GM18517 (cell line): ENCODE measurements at regions not wholly inside any gene's neighbourhood (a gene's known extent, or its start where the extent isn't known, plus 50 kb on each side); places are given as distances from the start of the nearest gene placed in this dataset.

Source experiments
- ATAC-seq: cut with Tn5 transposase; IDR thresholded peaks from one replicate; pipeline ENCODE4 v1.9.1; 2021; ENCODE audit warnings: mild to moderate bottlenecking, moderate library complexity; ENCODE audit not compliant: unreplicated experiment

DNA sequence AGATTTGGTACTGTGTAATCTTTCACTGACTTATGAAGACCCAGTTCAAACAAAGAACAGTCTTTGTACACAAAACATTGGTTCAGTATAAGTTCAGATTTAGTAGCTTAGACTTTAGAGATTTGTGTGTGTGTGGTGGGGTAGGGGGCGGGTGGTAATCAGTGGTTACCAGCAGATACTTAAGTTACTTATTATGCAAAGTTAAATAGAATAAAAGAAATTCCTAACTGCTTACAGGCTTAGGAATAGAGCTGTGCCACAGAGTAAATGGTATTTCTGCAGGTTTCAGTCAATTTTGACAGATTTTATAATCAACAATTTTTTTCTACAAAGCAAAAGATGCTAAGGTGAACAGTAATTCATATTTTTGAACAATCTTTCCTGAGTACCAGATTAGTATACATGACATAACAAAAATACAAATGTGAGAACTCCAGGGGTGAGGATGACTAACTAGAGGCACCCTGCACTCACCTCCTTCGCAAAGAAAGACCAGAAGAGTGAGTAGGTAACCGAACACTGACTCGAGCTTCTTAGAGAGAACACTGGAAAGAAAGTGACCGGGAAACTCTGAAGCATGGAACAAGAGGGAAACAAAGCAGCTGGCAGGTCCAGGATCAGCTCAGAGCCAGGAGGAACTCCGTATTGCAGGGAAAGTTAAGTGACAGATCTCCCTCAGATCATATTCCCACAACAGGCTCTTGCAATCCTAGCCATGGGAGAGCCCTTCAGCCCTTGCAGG lies 560.6 kb downstream of the COL12A1 start:
- ATAC-seq: no peak

DNA sequence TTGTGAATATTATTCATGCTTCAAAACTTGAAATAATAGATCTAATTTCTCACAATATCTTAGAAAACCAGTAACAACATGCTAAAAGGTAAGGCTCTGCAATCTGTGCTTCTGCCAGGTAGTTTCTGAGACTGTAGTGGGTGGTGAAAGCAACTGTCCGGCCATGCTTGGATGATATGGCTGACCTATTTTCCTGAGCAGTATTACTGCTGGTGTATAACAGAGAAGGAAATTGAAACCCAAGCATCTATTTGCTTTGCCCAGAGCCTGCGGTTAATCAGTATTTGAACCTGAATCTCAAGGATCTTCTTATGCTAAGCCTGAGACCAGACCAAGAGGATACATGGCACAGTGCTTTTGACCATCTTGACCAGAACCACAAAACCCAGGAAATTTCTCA lies 563.8 kb downstream of the COL12A1 start:
- ATAC-seq: no peak

DNA sequence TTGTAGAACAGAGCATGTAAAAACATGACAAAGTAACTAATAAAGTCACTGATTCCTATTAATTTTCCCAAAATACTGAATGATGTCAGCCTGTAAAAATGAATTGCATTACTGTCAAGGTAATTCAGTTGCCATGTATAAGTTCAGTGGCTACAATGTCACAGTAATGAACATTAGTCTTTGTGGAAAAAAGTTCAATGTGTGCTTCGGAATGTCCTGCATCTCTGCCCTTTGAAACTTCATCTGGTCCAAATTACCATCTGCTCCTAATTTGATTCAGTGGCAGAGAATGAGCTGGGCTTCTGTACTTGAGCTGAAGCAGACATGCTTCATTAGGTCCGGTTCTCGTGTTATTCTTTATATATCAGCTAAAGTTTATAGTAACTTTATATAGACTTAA lies 567.4 kb downstream of the COL12A1 start:
- ATAC-seq: no peak

DNA sequence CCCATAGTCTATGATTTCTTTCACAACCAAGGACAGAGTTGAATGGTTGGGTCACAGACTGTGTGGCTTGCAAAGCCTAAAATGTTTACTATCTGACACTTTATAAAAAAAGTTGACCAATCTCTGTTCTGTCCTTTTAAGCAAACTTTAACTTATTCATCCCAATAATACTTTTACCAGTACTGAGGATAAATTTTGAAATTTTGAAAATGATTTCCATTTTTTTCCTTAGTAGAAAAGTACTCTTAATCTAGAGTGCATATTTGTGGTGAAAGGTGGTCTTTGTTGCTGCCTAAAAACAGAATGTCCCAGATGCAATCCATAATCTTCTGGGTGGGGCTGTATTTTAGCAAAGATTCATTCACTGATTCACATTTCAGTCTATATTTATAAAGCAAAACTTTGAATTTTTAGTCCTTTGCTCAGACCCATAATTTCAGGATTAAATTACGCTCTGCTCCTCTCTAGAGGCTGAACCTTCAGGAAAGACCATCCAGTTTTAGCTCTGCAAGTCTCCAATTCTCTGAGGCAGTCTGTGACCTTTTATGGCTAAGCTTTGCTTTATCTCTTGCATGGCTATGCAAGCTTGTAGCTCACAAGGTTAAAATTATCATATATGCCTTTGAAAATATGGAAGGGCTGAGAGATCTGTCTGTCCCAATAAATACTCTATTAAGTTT lies 573.5 kb downstream of the COL12A1 start:
- ATAC-seq: no peak

DNA sequence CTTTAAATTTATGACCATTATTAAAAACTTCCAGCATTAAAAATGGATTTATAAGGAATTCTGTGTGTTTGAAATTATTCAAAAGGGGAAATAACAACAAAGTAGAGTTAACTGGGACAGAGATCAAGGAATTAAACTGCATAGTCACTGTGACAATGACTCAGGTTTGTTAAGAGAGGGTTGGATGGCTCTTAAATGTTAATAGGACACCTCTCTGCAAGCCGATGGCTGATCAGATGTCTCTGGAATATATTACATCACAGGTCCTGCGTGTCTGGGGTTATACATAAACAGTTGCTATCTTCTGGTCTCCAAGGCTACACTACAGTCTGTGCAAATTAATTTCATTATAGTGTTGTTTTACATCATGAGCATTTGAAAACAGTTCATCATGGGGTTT lies 574.3 kb downstream of the COL12A1 start:
- no peak for ATAC-seq

DNA sequence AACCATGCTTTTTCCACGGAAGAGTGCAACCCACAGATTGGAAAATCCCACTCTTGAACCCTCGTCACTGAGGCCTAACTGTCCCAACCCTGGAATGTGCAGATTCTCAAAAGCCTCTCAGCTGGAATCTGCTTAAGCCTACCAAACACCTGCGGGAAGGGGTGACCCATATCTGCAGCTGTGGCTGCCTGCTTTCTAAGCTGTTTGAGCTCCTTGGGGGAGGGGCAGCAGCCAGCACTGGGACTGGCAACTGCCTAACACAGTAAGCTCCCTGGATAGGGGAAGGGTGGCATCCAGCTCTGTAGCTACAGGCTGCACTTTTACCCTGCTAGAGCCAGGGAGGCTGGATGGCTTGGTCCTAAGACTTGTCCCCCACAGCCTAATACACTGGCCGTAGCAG lies 579.6 kb downstream of the COL12A1 start:
- ATAC-seq: no peak

DNA sequence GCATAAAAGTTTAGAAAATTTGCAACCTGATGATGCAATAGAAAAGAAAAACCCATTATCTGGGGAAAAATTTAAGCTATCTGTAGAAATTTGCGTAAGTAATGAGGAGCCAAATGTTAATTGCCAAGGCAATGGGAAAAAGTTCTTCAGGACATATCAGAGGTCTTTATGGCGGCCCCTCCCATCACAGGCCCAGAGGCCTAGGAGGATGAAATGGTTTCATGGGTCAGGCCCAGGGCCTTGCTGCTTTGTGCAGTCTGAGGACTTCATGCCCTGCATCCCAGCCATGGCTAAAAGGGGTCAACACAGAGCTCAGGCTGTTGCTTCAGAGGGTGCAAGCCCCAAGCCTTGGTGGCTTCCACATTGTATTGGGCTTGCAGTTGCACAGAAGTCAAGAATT lies 582.8 kb downstream of the COL12A1 start:
- ATAC-seq: no peak

DNA sequence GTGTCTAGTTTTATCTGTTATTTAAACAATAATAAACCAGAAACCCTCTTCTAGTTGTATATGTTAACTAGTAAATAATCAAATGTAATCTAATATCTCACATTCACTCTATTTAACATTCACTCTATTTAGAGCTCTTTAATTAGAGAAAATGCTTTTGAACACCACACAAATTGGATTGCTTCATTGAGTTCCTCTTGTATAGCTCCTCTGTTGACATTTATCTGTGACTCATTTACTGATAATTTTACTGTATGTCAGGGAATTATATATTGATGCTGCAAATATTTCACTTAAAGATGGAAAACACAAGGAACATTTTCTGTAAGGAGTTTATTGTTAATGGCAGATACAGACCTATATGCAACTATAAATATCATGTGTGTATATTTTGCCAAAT lies 594.6 kb downstream of the COL12A1 start:
- no peak for ATAC-seq

DNA sequence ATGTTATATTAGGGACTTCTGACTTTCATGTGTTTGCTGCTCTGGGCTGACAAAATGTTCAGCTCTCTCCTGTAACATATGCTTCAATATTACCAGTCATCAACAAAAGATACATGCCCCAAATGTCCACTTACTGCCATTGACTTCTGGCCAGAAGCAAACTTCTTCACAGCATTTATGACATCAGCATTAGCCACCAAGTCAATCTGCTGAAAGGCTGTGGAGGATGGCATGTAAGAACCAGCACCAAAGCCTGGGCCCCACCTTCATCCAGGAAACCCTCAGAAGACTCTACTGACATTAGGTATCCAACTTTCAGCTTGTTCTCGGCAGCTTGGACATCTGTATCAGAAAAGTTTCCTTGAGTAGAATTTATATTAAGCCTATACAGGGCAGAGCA lies 595.5 kb downstream of the COL12A1 start:
- ATAC-seq: no peak

DNA sequence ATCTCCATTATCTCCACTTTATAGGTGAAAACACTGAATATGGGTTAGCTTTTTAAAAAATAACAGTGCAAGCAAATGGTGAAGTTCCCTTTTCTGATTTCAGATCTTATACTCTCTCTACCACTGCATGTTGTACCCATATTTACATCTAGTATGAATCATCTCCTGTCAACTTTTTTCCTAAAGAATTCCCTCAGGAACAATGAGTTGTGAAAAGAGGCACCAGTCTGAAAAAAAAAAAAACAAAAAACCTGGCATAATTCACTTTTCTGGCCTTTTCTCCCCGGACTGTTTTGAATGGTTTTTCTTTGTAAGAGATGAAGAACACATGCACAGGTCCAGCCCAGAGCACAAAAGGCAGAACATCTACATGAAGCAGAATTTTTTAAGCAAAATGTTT lies 596.0 kb downstream of the COL12A1 start:
- ATAC-seq: no peak

DNA sequence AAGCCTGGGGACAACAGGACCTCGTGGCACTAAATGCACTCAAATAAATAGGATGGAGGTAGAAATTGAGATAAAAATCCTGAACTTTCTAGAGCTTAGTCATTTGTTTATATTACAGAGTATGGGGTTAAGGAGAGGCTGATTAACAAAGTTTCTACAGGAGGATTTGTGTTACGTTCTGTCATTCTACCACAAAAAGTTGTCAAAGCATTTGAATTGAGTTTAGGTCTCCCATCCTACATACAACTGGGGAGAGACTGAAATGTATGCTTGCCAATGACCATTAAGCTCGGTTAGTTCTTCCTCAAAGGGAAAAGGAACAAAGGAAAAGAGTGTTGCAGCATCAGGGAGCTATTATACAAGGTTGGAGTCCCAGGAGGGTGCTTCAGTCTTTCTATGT lies 597.9 kb downstream of the COL12A1 start:
- no peak for ATAC-seq

DNA sequence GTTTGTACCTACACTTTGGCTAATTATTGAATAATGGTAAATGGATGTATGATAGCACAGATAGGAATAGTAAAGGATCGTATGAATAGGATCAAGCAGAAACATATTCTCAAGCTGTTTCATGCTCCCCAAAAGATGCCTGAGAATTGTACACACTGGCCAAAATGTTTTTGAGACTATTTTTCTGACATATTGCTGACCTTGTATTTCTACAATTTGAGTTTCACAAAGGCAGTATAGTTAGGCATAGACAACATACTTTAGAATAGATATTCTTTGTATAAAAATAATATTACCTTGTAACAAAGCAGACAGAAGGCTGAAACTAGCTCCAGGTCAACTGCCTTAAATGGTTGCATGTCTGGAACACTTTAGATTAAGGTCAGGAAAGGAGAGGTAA lies 598.4 kb downstream of the COL12A1 start:
- no peak for ATAC-seq

DNA sequence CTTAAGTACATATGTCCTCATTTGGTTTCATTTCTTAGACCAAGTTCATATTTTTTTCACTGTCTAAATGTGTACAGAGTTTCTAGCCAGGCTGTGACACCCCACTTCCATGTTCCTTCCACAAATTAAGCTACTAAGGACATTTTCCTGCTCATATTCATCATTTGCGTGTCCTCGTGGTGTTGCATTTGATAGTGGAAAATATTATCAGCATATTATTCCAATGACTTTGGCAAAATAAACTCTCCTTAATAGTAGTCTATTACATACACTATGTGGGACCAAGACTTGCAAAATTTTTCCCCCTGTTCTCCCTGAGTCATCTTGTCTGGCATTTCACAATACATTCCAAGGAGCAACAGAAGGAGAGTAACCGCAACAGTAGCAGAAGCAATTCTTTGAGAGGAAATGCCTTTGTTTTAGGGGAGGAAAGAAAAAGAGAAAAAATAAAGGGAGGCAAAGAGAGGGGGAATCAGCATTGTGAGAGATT lies 599.2 kb downstream of the COL12A1 start:
- ATAC-seq: no peak

DNA sequence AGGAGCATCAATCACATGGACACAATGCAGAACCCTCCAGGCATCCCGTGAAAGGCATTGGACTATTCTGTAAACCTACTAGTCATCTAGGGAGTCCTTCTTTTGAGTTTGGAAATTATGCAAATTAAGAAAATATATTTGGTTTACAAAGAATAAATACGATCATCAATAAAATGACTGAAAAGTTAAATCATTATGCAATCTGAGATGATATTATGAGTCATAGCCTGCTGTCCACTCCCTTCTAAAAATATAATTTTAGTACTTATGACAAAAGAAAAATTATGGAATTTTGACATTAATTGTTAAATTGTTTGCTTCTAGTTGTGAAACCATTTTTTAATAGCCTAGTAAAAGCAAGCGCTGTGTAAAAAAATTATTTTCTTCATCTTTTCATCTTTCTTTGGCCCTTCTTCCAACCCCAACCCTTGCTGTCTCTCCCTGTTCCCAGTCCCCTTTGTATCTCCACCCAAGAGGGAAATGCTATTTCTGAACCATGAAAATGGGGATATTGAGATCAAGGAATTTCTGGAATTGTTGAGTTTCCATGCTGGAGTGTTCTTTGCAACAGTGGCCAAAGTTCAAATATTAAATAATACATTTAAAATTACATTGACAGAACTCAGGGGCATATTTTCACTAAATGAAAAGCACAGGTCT lies 599.8 kb downstream of the COL12A1 start:
- no peak for ATAC-seq

DNA sequence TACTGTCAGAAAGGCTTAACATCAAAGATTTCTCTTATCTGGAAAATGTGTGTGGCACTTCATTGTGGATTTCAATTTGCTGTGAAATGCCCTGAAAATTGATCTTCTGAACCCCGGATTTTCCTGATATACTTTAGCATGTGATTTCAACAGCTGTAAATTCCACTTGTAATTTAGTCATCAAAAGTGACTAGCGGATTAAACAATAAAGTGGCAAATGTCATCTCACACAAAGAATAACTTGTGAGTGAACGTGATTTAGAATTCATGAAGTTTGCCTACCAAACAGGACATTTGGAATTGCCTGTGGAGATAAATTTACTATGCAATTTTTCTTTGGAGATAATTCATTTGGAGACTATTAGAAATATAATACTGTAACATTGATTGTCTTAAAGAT lies 601.6 kb downstream of the COL12A1 start:
- no peak for ATAC-seq

DNA sequence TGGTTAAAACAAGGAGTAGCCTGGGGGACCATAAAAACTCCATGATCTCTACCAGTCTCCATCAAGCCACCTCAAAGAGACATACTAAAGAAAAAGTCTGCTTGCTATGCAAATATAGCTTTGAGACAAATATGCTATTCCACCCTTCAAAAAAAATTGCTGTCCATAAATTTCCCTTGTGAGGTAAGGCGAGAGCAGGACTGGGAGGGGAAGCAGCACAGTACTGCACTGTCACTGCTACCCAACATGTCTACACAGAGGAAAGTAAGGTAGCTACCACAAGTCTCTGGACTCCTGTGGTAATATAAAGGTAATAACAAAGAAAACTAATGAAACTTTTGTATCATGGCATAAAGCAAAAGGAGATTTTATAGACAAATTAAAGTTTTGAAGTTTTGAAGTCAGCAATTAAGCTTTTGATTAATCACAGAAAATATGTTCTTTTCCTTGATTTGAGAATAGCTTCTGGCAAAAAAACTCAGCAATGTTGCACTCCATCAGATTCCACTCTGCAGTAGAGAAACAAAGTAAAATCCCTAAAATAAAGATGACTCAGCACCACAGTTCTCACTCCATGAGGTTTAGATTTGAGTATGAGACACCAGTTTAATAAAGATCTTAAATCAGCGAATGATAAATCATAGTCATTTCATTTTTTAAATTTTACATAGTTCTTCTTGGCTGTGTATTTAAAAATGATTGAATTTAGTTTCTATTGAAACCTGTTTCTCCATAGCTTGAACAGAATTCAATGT lies 602.4 kb downstream of the COL12A1 start:
- no peak for ATAC-seq

DNA sequence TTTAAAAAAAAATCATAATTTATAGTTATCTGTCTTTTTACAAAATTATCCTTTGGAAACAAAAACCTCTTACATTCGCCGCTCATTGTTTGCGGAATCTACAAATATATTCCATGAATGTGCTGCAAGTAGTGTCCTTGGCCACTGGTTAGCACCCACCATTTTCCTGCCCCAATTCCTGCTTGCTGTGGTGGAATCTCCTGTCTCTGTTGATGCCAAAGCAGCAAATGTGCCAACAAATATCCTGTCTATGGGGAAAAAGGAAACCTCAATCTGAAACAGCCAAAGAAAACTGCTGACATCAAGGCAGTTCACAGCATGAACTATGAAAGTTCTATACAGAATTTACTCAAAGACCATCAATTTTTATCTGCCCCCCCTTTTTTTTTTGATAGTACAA lies 603.6 kb downstream of the COL12A1 start:
- ATAC-seq: no peak

DNA sequence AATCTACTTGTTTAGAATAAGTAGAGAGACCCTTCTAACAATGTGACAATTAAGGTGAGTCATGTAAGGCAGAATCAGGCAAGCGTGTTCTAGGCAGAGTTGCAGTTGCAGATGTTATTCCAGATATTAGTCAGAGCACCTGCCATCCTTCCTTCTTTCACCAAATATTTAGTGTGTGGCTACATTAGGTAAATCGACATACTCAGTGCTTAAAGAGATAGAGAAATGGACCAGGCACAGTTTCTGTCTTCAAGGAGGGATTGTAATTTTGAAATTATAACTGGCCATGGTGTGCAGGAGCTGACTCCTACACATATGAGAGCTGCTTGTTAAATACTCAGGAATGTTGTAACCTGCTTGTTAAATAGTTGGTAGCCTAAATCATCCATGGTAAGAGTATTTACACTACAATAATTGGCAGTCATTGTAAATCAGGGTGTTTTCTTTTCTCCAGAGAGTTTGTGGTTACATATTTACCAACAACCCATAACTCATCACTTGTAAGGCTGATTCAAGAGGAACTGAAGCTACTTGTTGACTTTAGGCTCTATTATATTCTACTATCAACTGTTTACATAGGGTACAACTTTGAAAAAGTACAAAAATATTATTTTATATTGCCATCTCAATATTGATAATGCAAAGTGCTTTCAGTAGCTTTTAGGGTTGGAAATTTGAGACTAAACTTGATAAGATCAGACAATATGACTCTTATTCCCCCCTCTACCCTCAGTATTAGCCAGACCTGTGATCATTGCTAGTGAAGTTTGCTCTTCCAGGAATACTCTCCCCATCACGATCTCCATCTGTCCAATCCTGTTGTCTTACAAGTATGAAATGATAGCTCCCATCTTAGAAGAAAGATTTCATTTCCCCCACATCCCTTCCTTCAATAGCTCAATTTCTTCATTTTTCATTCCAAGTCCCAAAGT lies 607.1 kb downstream of the COL12A1 start:
- ATAC-seq: peak; percentile 94

DNA sequence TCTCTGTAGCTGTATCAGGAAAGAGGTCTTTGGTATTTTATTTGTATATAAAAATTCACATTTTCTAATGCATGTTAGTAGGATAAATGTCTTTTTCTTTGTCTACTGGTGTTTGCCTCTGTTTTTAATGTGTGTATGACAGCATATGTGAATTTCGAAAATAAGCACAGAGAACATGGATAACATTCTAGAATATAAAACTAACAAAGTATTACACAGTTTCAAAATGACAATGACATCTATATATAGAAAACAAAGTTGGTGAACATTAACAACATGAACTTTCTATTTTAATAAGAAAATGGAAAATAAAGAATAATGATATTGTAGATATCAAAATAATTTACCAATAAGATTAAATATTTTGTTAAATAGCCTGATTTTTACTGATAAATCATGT lies 608.0 kb downstream of the COL12A1 start:
- ATAC-seq: peak; percentile 46

DNA sequence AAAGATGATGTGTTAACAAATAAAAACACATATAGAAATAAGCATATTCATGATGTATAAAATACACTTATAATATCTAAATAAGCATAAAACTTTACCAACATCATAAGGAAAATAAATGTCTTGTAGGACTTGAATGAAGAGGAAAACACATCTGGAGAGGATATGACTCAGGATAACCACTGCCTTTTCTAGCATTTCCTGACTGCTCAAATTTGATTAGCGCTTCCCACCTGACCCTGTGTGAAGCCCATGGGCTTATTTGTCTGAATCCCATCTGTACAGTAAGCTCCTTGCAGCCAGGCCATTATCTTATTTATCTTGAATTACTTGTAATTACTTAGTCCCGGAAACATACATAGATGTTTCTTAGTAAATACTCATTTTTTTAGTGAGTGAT lies 608.6 kb downstream of the COL12A1 start:
- no peak for ATAC-seq
